ENCODE measurements at regions not wholly inside any gene's neighbourhood (a gene's known extent, or its start where the extent isn't known, plus 50 kb on each side); places are given as distances from the start of the nearest gene placed in this dataset.

- TF ChIP-seq, protein P1, sequence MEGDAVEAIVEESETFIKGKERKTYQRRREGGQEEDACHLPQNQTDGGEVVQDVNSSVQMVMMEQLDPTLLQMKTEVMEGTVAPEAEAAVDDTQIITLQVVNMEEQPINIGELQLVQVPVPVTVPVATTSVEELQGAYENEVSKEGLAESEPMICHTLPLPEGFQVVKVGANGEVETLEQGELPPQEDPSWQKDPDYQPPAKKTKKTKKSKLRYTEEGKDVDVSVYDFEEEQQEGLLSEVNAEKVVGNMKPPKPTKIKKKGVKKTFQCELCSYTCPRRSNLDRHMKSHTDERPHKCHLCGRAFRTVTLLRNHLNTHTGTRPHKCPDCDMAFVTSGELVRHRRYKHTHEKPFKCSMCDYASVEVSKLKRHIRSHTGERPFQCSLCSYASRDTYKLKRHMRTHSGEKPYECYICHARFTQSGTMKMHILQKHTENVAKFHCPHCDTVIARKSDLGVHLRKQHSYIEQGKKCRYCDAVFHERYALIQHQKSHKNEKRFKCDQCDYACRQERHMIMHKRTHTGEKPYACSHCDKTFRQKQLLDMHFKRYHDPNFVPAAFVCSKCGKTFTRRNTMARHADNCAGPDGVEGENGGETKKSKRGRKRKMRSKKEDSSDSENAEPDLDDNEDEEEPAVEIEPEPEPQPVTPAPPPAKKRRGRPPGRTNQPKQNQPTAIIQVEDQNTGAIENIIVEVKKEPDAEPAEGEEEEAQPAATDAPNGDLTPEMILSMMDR (IDR thresholded peaks at IDR 0.05; ENCODE audit: low read depth, low read length): no peak
- no peak for TF ChIP-seq EZH2phosphoT487 (IDR thresholded peaks at IDR 0.05; ENCODE audit: low read depth)
Measured at GRCh38 chr4:126874533-126874932, 758.2 kb upstream of the INTU start.
